Tibial nerve (tissue), 4 donors: ENCODE measurements at regions not wholly inside any gene's neighbourhood (a gene's known extent, or its start where the extent isn't known, plus 50 kb on each side); places are given as distances from the start of the nearest gene placed in this dataset.

Experiments used
- DNase-seq, 2 donors: peaks; one replicate each; pipeline ENCODE4 v3.0.0-alpha.2; 2019; ENCODE audit warnings: low spot score in 2 of 2
- H3K27ac ChIP-seq, 4 donors: fragments of 200-600 bp; sonication (generic) in 3 of 4; one replicate each; pipeline ENCODE4 v1.5.1; 2017 to 2019; ENCODE audit warnings: mild to moderate bottlenecking in 1 of 4
- H3K27me3 ChIP-seq, 2 donors: fragments of 200-600 bp; sonication (generic) in 1 of 2; one replicate each; pipeline versions ENCODE4 v1.5.1 to v1.6.0; 2017 to 2019
- H3K36me3 ChIP-seq, 3 donors: fragments of 200-600 bp; sonication (generic); one replicate each; pipeline ENCODE4 v1.5.1; 2018 to 2019
- H3K4me1 ChIP-seq, 4 donors: fragments of 200-600 bp; sonication (generic) in 3 of 4; one replicate each; pipeline ENCODE4 v1.5.1; 2017 to 2019
- H3K4me3 ChIP-seq, 4 donors: fragments of 200-600 bp; sonication (generic) in 3 of 4; one replicate each; pipeline ENCODE4 v1.5.1; 2017 to 2019; ENCODE audit warnings: mild to moderate bottlenecking in 1 of 4, moderate library complexity in 1 of 4
- H3K9me3 ChIP-seq, 4 donors: fragments of 200-600 bp; sonication (generic) in 3 of 4; one replicate each; pipeline ENCODE4 v1.5.1; 2017 to 2019
- CTCF ChIP-seq, 5 experiments: fragments of 200-600 bp in 3 of 5; fragments of 450-650 bp in 2 of 5; sonication (generic) in 3 of 5; IDR thresholded peaks; one replicate each; pipeline ENCODE4 v1.5.1; 2016 to 2019; ENCODE audit warnings: antibody characterized with exemption in 5 of 5, mild to moderate bottlenecking in 3 of 5, moderate library complexity in 2 of 5
- EP300 ChIP-seq, 2 donors: sonication (generic); formaldehyde crosslinking; IDR thresholded peaks; one replicate each; pipeline ENCODE4 v1.6.1; 2017; ENCODE audit warnings: antibody characterized with exemption in 2 of 2, mild to moderate bottlenecking in 1 of 2
- POLR2A ChIP-seq, 2 donors: fragments of 450-650 bp; IDR thresholded peaks; one replicate each; pipeline ENCODE4 v1.6.1; 2017; ENCODE audit warnings: antibody characterized with exemption in 2 of 2, mild to moderate bottlenecking in 2 of 2, moderate library complexity in 2 of 2
- WGBS, 2 donors: methylation state at CpG; one replicate each; pipeline ENCODE4 v1.1.5; 2018; 5-methylcytosine and 5-hydroxymethylcytosine counted together

GRCh38 chr10:70977625-70978024 is 89.3 kb upstream of the PCBD1 start:
- Histone ChIP-seq H3K9me3 (peaks cover 0 to 16% (median 0%) of the 10 kb centered on the region in 4 donors), H3K27ac (no peak overlapping the region), H3K36me3 (no peaks in the 10 kb centered on the region), H3K4me3 (no peak overlapping the region), H3K4me1 (no peaks in the 10 kb centered on the region), H3K27me3 (no peaks in the 10 kb centered on the region)
- no peak for DNase-seq
- 72 to 88% methylated on average over 11 of the region's 11 CpGs for WGBS, 2 donors
- no peak for TF ChIP-seq CTCF (IDR thresholded peaks at IDR 0.05)
- TF ChIP-seq POLR2A (IDR thresholded peaks at IDR 0.05), result no peak

- DNase-seq, result no peak
- H3K4me3 ChIP-seq, result no peak overlapping the region
- TF ChIP-seq CTCF (IDR thresholded peaks at IDR 0.05), result no peak
- no peak for TF ChIP-seq EP300 (IDR thresholded peaks at IDR 0.05)
- TF ChIP-seq POLR2A (IDR thresholded peaks at IDR 0.05), result no peak
- H3K27ac ChIP-seq, result no peak overlapping the region
- H3K27me3 ChIP-seq, result no peaks in the 10 kb centered on the region
- no peaks in the 10 kb centered on the region for H3K4me1 ChIP-seq
- no peaks in the 10 kb centered on the region for H3K36me3 ChIP-seq
- WGBS, 2 donors, result 80 to 86% methylated on average over 6 of the region's 6 CpGs
- peaks cover 0 to 14% (median 0%) of the 10 kb centered on the region in 4 donors for H3K9me3 ChIP-seq
These were observed 89.8 kb upstream of the PCBD1 start for GRCh38 chr10:70978181-70978580.

- WGBS, 2 donors, result 74 to 77% methylated on average over 8 of the region's 8 CpGs
- Histone ChIP-seq H3K27me3 (no peaks in the 10 kb centered on the region), H3K4me3 (no peak overlapping the region), H3K27ac (no peak overlapping the region), H3K9me3 (peaks cover 0 to 10% (median 0%) of the 10 kb centered on the region in 4 donors), H3K36me3 (no peaks in the 10 kb centered on the region), H3K4me1 (no peaks in the 10 kb centered on the region)
- no peak for DNase-seq
- TF ChIP-seq EP300 (IDR thresholded peaks at IDR 0.05) (no peak), CTCF (IDR thresholded peaks at IDR 0.05) (no peak), POLR2A (IDR thresholded peaks at IDR 0.05) (no peak)
These were observed 90.6 kb upstream of the PCBD1 start for GRCh38 chr10:70978816-70979480.

- Histone ChIP-seq H3K36me3 (no peaks in the 10 kb centered on the region), H3K4me3 (no peak overlapping the region), H3K27me3 (no peaks in the 10 kb centered on the region), H3K4me1 (no peaks in the 10 kb centered on the region), H3K27ac (no peak overlapping the region), H3K9me3 (peaks cover 0 to 8% (median 0%) of the 10 kb centered on the region in 4 donors)
- 85 to 91% methylated on average over 2 of the region's 2 CpGs for WGBS, 2 donors
- no peak for DNase-seq
- TF ChIP-seq CTCF (IDR thresholded peaks at IDR 0.05) (no peak), EP300 (IDR thresholded peaks at IDR 0.05) (no peak), POLR2A (IDR thresholded peaks at IDR 0.05) (no peak)
These were observed 92.3 kb upstream of the PCBD1 start for GRCh38 chr10:70980687-70981086.

- Histone ChIP-seq H3K27me3 (no peaks in the 10 kb centered on the region), H3K9me3 (peaks cover 0 to 5% (median 0%) of the 10 kb centered on the region in 4 donors), H3K36me3 (no peaks in the 10 kb centered on the region), H3K27ac (no peak overlapping the region), H3K4me3 (no peak overlapping the region), H3K4me1 (no peaks in the 10 kb centered on the region)
- no peak for DNase-seq
- whole genome bisulfite sequencing, 2 donors, result 73 to 76% methylated on average over 7 of the region's 7 CpGs
- TF ChIP-seq POLR2A (IDR thresholded peaks at IDR 0.05), result no peak
- TF ChIP-seq CTCF (IDR thresholded peaks at IDR 0.05), result no peak
- no peak for TF ChIP-seq EP300 (IDR thresholded peaks at IDR 0.05)
These were observed 92.9 kb upstream of the PCBD1 start for GRCh38 chr10:70981171-70981836.
